T-helper 2 cell (primary cell): ENCODE measurements at regions not wholly inside any gene's neighbourhood (a gene's known extent, or its start where the extent isn't known, plus 50 kb on each side); places are given as distances from the start of the nearest gene placed in this dataset.

Experiments
- DNase-seq, 5 experiments: peaks; one replicate each; pipeline versions ENCODE4 v3.0.0 to v3.0.0-alpha.2; 2012 to 2022

GRCh38 chr11:95545116-95545875 lies 244.3 kb downstream of the FAM76B start:
- no peak for DNase-seq

- DNase-seq = no peak
Measured at GRCh38 chr11:95544095-95544856, 245.3 kb downstream of the FAM76B start.

- DNase-seq = no peak
Measured at GRCh38 chr11:95542868-95543551, 246.6 kb downstream of the FAM76B start.

GRCh38 chr11:95541715-95542114 lies 247.9 kb downstream of the FAM76B start:
- no peak for DNase-seq

GRCh38 chr11:95536047-95536690 lies 253.4 kb downstream of the FAM76B start:
- DNase-seq = no peak

- DNase-seq = no peak
Measured at GRCh38 chr11:95534809-95535208, 254.8 kb downstream of the FAM76B start.

- DNase-seq = no peak
Measured at GRCh38 chr11:95534226-95534625, 255.4 kb downstream of the FAM76B start.

- no peak for DNase-seq
Measured at GRCh38 chr11:95531116-95531515, 258.5 kb downstream of the FAM76B start.

GRCh38 chr11:95524314-95525036 lies 265.1 kb downstream of the FAM76B start:
- DNase-seq = no peak

- DNase-seq = no peak
Measured at GRCh38 chr11:95522874-95523273, 266.7 kb downstream of the FAM76B start.

- DNase-seq = no peak
Measured at GRCh38 chr11:95521862-95522261, 267.7 kb downstream of the FAM76B start.

GRCh38 chr11:95521133-95521542 lies 268.4 kb downstream of the FAM76B start:
- DNase-seq = no peak

- DNase-seq = no peak
Measured at GRCh38 chr11:95520369-95521132, 269.0 kb downstream of the FAM76B start.

- no peak for DNase-seq
Measured at GRCh38 chr11:95519912-95520311, 269.7 kb downstream of the FAM76B start.

GRCh38 chr11:95517453-95517852 lies 272.1 kb downstream of the FAM76B start:
- no peak for DNase-seq

- DNase-seq = no peak
Measured at GRCh38 chr11:95516786-95517185, 272.8 kb downstream of the FAM76B start.

GRCh38 chr11:95516175-95516574 lies 273.4 kb downstream of the FAM76B start:
- no peak for DNase-seq

- no peak for DNase-seq
Measured at GRCh38 chr11:95515371-95515770, 274.2 kb downstream of the FAM76B start.

- DNase-seq = no peak
Measured at GRCh38 chr11:95514416-95515110, 275.0 kb downstream of the FAM76B start.

GRCh38 chr11:95512682-95513081 lies 276.9 kb downstream of the FAM76B start:
- no peak for DNase-seq

- DNase-seq = no peak
Measured at GRCh38 chr11:95512177-95512576, 277.4 kb downstream of the FAM76B start.
